ENCODE measurements at regions not wholly inside any gene's neighbourhood (a gene's known extent, or its start where the extent isn't known, plus 50 kb on each side); places are given as distances from the start of the nearest gene placed in this dataset.

DNA sequence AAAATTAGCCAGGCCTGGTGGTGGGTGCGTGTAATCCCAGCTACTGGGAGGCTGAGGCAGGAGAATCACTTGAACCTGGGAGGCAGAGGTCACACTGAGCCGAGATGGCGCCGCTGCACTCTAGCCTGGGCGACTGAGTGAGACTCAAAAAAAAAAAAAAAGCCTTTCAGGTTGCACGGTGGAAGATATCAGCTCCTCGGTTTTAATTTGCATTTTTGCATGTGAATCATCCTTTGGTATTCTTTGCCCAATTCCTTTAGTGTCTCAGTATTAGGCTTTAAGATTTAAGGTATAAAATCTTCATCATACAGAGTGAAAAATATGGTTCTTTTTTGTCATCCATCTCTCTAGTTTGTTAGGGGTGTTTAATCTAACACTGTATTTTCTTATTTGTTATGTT, 173.6 kb upstream of the S1PR3 start:
- ATAC-seq (ENCODE audit: insufficient number of reproducible peaks, low FRiP score, low read depth) = no peak
- DNase-seq (ENCODE audit: low spot score) = no peak
- Histone ChIP-seq H3K9me3 (no peaks in the 10 kb centered on the region), H3K4me3 (no peak overlapping the region), H3K36me3 (no peaks in the 10 kb centered on the region), H3K4me1 (ENCODE audit: control insufficient read depth in 1 of 2, low read depth in 2 of 2) (peaks cover 9 to 34% of the 10 kb centered on the region in 2 donors), H3K27me3 (replicated peaks; ENCODE audit: insufficient read depth) (no peaks in the 10 kb centered on the region), H3K27ac (no peak overlapping the region)
- no peak for TF ChIP-seq CTCF (IDR thresholded peaks at IDR 0.05)

- no peak for ATAC-seq (ENCODE audit: insufficient number of reproducible peaks, low FRiP score, low read depth)
- Histone ChIP-seq H3K4me3 (no peak overlapping the region), H3K27ac (no peak overlapping the region), H3K27me3 (replicated peaks; ENCODE audit: insufficient read depth) (no peaks in the 10 kb centered on the region), H3K36me3 (no peaks in the 10 kb centered on the region), H3K4me1 (ENCODE audit: control insufficient read depth in 1 of 2, low read depth in 2 of 2) (peaks cover 7 to 24% of the 10 kb centered on the region in 2 donors), H3K9me3 (no peaks in the 10 kb centered on the region)
- no peak for DNase-seq (ENCODE audit: low spot score)
- TF ChIP-seq CTCF (IDR thresholded peaks at IDR 0.05) = no peak
Observed at GRCh38 chr9:88818495-88819201, 172.6 kb upstream of the S1PR3 start.

DNA sequence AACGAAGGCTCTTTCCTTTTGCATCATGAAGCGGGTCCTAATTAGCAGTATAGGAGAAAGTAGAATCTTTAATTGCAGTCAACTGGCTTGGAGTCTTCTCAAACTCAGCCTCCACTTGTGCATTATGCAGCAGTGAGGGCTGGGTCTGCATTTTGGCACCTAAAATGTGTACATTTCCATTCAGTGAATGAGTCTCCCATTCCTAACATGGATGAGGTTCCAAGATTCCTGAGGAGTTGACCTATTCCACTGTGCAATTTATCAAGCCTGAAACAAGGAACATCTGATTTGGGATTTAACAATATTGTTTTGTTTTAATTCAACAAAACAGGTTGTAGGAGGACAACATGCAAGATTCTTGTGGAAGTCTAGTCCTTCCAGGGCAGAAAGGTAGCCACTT, 171.8 kb upstream of the S1PR3 start:
- no peaks in the 10 kb centered on the region for H3K9me3 ChIP-seq
- H3K36me3 ChIP-seq = no peaks in the 10 kb centered on the region
- no peak overlapping the region for H3K4me3 ChIP-seq
- no peaks in the 10 kb centered on the region for H3K27me3 ChIP-seq (replicated peaks; ENCODE audit: insufficient read depth)
- DNase-seq (ENCODE audit: low spot score) = no peak
- TF ChIP-seq CTCF (IDR thresholded peaks at IDR 0.05) = no peak
- no peak for ATAC-seq (ENCODE audit: insufficient number of reproducible peaks, low FRiP score, low read depth)
- H3K4me1 ChIP-seq (ENCODE audit: control insufficient read depth in 1 of 2, low read depth in 2 of 2) = peaks cover 3 to 16% of the 10 kb centered on the region in 2 donors
- H3K27ac ChIP-seq = no peak overlapping the region

DNA sequence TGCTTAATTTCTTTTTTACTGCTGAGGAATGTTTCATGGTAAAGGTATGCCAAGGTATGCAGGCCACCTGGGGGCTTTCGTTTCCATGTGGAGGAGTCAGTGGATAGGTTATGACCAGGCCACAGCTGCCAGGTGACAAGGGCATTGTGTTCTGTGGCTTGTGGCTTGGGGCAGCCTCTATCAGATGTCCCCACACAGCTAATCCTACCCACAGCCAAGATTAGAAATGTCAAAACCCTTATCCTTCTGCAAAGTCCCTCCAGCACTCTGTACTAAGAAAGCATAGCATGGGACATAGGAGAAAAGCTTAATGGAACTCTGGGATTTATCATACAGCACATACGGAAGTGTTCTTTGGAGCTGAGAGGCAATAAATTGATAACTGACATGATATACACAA, 171.2 kb upstream of the S1PR3 start:
- ATAC-seq (ENCODE audit: insufficient number of reproducible peaks, low FRiP score, low read depth) (no peak), DNase-seq (ENCODE audit: low spot score) (no peak)
- H3K27me3 ChIP-seq (replicated peaks; ENCODE audit: insufficient read depth) = no peaks in the 10 kb centered on the region
- no peak overlapping the region for H3K27ac ChIP-seq
- peaks cover 0 to 10% of the 10 kb centered on the region in 2 donors for H3K4me1 ChIP-seq (ENCODE audit: control insufficient read depth in 1 of 2, low read depth in 2 of 2)
- H3K9me3 ChIP-seq = no peaks in the 10 kb centered on the region
- H3K36me3 ChIP-seq = no peaks in the 10 kb centered on the region
- TF ChIP-seq CTCF (IDR thresholded peaks at IDR 0.05) = no peak
- H3K4me3 ChIP-seq = no peak overlapping the region

- Histone ChIP-seq H3K27ac (no peak overlapping the region), H3K36me3 (no peaks in the 10 kb centered on the region), H3K4me3 (no peak overlapping the region), H3K27me3 (replicated peaks; ENCODE audit: insufficient read depth) (no peaks in the 10 kb centered on the region), H3K4me1 (ENCODE audit: control insufficient read depth in 1 of 2, low read depth in 2 of 2) (peaks cover 0 to 5% of the 10 kb centered on the region in 2 donors), H3K9me3 (no peaks in the 10 kb centered on the region)
- no peak for TF ChIP-seq CTCF (IDR thresholded peaks at IDR 0.05)
- DNase-seq (ENCODE audit: low spot score) (no peak), ATAC-seq (ENCODE audit: insufficient number of reproducible peaks, low FRiP score, low read depth) (no peak)
Observed at GRCh38 chr9:88821033-88821745, 170.1 kb upstream of the S1PR3 start.

Data from thoracic aorta (tissue), 2 donors.